ENCODE measurements at regions not wholly inside any gene's neighbourhood (a gene's known extent, or its start where the extent isn't known, plus 50 kb on each side); places are given as distances from the start of the nearest gene placed in this dataset.

DNA sequence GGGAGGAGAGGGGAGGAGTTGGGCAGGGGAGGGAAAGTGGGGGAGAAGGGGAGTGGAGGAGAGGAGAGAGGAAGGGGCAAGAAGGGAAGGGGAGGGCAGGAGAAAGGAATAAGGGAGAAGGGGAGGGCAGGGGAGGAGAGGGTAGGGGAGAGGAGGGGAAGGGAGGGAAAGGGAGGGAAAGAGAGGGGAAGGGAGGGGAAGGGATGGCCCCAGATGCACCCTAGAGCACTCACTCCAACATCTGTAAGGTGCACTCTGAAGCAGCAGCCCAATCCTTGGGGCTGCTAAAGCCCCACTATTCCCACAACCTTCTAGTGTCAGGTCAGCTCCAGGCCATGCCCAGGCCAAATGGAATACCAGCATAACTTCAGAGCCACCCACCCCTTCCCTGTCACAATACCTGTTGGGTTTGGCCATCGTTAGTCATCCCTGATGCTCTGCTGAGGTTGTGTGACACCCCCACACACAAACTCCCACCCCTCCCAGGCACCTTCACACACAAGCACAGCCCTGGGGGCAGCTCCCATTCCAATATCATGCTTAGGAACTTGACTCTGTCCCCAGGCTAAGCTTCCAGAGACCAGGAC lies 55.7 kb upstream of the PKDCC start:
- no peaks in the 10 kb centered on the region for H4K20me1 ChIP-seq (ENCODE audit: insufficient read depth, low read length)
- H2AFZ ChIP-seq (ENCODE audit: low read depth, low read length), result no peak overlapping the region
- no peaks in the 10 kb centered on the region for H3K4me1 ChIP-seq (ENCODE audit: low read length)
- H3K4me2 ChIP-seq (ENCODE audit: low read length), result no peak overlapping the region
- H3K27ac ChIP-seq (ENCODE audit: low read length), result no peak overlapping the region
- no peaks in the 10 kb centered on the region for H3K79me2 ChIP-seq (ENCODE audit: low read length)
- H3K9ac ChIP-seq (ENCODE audit: low read length), result no peak overlapping the region
- no peak for TF ChIP-seq EZH2phosphoT487 (IDR thresholded peaks at IDR 0.05; ENCODE audit: low read depth)
- TF ChIP-seq, protein P1, sequence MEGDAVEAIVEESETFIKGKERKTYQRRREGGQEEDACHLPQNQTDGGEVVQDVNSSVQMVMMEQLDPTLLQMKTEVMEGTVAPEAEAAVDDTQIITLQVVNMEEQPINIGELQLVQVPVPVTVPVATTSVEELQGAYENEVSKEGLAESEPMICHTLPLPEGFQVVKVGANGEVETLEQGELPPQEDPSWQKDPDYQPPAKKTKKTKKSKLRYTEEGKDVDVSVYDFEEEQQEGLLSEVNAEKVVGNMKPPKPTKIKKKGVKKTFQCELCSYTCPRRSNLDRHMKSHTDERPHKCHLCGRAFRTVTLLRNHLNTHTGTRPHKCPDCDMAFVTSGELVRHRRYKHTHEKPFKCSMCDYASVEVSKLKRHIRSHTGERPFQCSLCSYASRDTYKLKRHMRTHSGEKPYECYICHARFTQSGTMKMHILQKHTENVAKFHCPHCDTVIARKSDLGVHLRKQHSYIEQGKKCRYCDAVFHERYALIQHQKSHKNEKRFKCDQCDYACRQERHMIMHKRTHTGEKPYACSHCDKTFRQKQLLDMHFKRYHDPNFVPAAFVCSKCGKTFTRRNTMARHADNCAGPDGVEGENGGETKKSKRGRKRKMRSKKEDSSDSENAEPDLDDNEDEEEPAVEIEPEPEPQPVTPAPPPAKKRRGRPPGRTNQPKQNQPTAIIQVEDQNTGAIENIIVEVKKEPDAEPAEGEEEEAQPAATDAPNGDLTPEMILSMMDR (IDR thresholded peaks at IDR 0.05; ENCODE audit: low read depth, low read length), result no peak
- H3K27me3 ChIP-seq (ENCODE audit: low read depth, low read length), result peaks cover 33% of the 10 kb centered on the region
- H3K4me3 ChIP-seq (ENCODE audit: low read length), result no peak overlapping the region
- H3K9me3 ChIP-seq (ENCODE audit: insufficient read depth, low read length), result no peaks in the 10 kb centered on the region
- no peaks in the 10 kb centered on the region for H3K36me3 ChIP-seq (replicated peaks; ENCODE audit: low read depth, low read length)

DNA sequence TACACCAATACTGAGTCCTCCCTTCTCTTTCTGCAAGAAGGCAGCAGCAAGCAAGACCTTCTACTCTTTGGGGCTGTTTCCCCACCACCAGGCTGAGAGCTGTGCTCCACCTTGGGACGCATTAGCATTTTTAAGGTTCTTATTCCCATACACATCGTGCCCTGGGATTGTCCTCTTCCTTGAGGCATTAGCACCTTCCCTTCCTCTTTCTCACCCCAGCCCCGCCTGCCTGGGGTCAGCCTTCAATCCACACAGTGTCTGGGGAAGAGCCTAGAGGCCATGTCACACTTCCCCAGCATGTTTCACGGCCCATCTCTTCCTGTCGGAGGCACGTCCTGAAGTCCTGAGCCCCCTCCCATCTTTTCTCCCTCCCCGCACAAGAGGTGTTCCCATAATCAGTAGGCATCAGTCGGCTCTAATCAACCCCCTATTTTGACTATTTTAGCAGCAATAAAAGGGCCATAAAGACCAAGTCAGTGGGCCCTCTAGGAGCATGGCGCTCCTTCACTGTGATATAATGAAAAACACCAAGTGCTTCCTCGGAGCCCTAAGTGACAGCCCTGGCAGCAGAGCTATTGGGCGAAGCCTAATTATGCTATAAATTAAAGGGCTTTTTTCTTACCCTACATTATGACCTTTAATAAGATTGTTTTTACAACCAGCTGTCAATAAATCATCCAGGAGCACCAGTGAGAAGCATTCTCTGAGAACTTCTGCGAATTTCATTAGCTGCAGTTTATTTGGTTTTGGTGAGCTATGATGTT lies 55.0 kb upstream of the PKDCC start:
- Histone ChIP-seq H3K36me3 (replicated peaks; ENCODE audit: low read depth, low read length) (no peaks in the 10 kb centered on the region), H2AFZ (ENCODE audit: low read depth, low read length) (no peak overlapping the region), H4K20me1 (ENCODE audit: insufficient read depth, low read length) (no peaks in the 10 kb centered on the region), H3K9me3 (ENCODE audit: insufficient read depth, low read length) (no peaks in the 10 kb centered on the region), H3K4me3 (ENCODE audit: low read length) (no peak overlapping the region), H3K9ac (ENCODE audit: low read length) (no peak overlapping the region), H3K27me3 (ENCODE audit: low read depth, low read length) (peaks cover 31% of the 10 kb centered on the region), H3K27ac (ENCODE audit: low read length) (no peak overlapping the region), H3K79me2 (ENCODE audit: low read length) (no peaks in the 10 kb centered on the region), H3K4me1 (ENCODE audit: low read length) (no peaks in the 10 kb centered on the region), H3K4me2 (ENCODE audit: low read length) (no peak overlapping the region)
- TF ChIP-seq, protein P1 (IDR thresholded peaks at IDR 0.05; ENCODE audit: low read depth, low read length), result no peak

DNA sequence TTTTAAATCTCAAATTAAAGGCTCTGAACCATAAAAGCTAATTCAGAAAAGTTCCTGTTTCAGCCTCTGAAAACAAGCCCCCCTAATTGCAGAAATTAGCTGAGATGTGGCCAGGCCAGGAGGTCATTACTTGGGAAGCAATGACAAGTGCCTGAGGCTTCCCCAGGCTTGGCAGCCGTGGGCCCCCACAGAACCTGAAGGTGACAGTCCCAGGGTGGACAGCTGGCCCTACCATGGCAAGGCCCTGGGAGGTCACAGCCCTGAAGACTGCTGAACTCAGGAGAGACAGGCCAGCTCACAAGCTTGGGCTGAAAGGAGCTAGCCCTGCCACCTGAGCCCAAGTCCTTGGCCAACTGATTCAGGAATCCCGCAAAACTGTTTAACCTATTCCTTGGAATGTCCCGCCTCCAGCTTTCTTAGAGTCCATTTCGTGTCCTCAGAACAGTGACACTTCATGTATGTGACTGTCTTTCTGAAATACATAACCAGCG lies 54.3 kb upstream of the PKDCC start:
- TF ChIP-seq, protein P1 (IDR thresholded peaks at IDR 0.05; ENCODE audit: low read depth, low read length), result no peak
- TF ChIP-seq EZH2phosphoT487 (IDR thresholded peaks at IDR 0.05; ENCODE audit: low read depth), result no peak
- H3K9me3 ChIP-seq (ENCODE audit: insufficient read depth, low read length), result no peaks in the 10 kb centered on the region
- H3K27ac ChIP-seq (ENCODE audit: low read length), result no peak overlapping the region
- H3K36me3 ChIP-seq (replicated peaks; ENCODE audit: low read depth, low read length), result no peaks in the 10 kb centered on the region
- no peak overlapping the region for H3K4me2 ChIP-seq (ENCODE audit: low read length)
- H3K27me3 ChIP-seq (ENCODE audit: low read depth, low read length), result peaks cover 31% of the 10 kb centered on the region
- H3K4me1 ChIP-seq (ENCODE audit: low read length), result no peaks in the 10 kb centered on the region
- no peak overlapping the region for H3K9ac ChIP-seq (ENCODE audit: low read length)
- H3K4me3 ChIP-seq (ENCODE audit: low read length), result no peak overlapping the region
- H2AFZ ChIP-seq (ENCODE audit: low read depth, low read length), result no peak overlapping the region
- H4K20me1 ChIP-seq (ENCODE audit: insufficient read depth, low read length), result no peaks in the 10 kb centered on the region
- H3K79me2 ChIP-seq (ENCODE audit: low read length), result no peaks in the 10 kb centered on the region

DNA sequence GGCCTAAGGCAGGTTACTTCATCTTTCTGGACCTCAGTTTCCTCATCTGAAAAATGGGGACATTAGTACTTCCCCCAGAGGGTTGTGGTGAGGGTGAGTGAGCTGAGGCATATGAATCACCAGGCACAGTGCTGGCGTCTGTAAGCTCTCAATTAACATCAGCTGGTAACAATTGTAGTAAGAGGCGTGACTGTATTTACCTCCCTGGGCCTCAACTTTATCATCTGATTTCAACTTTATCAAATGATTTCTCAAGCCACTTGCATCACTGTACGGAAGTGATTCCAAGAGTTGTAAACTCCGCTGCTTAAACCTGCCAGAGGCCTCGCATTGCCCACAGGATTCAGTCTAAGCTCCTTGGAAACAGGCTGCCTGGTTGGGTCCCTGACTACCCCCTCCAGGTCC lies 53.6 kb upstream of the PKDCC start:
- H3K36me3 ChIP-seq (replicated peaks; ENCODE audit: low read depth, low read length), result no peaks in the 10 kb centered on the region
- H3K9me3 ChIP-seq (ENCODE audit: insufficient read depth, low read length), result no peaks in the 10 kb centered on the region
- no peak for TF ChIP-seq EZH2phosphoT487 (IDR thresholded peaks at IDR 0.05; ENCODE audit: low read depth)
- TF ChIP-seq, protein P1 (IDR thresholded peaks at IDR 0.05; ENCODE audit: low read depth, low read length), result no peak
- H3K27ac ChIP-seq (ENCODE audit: low read length), result no peak overlapping the region
- H3K27me3 ChIP-seq (ENCODE audit: low read depth, low read length), result peaks cover 27% of the 10 kb centered on the region
- H3K79me2 ChIP-seq (ENCODE audit: low read length), result no peaks in the 10 kb centered on the region
- no peaks in the 10 kb centered on the region for H3K4me1 ChIP-seq (ENCODE audit: low read length)
- no peak overlapping the region for H2AFZ ChIP-seq (ENCODE audit: low read depth, low read length)
- no peak overlapping the region for H3K9ac ChIP-seq (ENCODE audit: low read length)
- no peak overlapping the region for H3K4me2 ChIP-seq (ENCODE audit: low read length)
- no peak overlapping the region for H3K4me3 ChIP-seq (ENCODE audit: low read length)
- H4K20me1 ChIP-seq (ENCODE audit: insufficient read depth, low read length), result no peaks in the 10 kb centered on the region
